IMR-90 (cell line): ENCODE measurements at regions not wholly inside any gene's neighbourhood (a gene's known extent, or its start where the extent isn't known, plus 50 kb on each side); places are given as distances from the start of the nearest gene placed in this dataset.

Experiments
- ATAC-seq: fragments of 200-7000 bp; cut with Tn5 transposase; 2 replicates; pipeline ENCODE4 v1.9.1; 2020; ENCODE audit warnings: low read depth, mild to moderate bottlenecking, moderate library complexity
- BruUV-seq: library from RNA; stranded (reverse); fragments of 400-500 nt; replicated peaks from 2 replicates; lab custom pipeline; 2021; lab: Mats Ljungman, UMichigan
- CTCF ChIA-PET: fragments of 300-600 bp; formaldehyde crosslinking; extraction: SDS; loops from one replicate; lab custom pipeline; 2021; ENCODE audit warnings: antibody characterized with exemption; lab: Yijun Ruan, JAX
- POLR2A ChIA-PET: fragments of 300-600 bp; sonication (Branson Sonifier 250); formaldehyde crosslinking; loops from one replicate; lab custom pipeline; 2022; ENCODE audit warnings: antibody characterized with exemption; ENCODE audit not compliant: unreplicated experiment; lab: Charles Lee
- DNase-seq: peaks from one replicate; pipeline ENCODE4 v3.0.0; 2013
- H2AFZ ChIP-seq: replicated peaks from 2 replicates; pipeline ENCODE3; 2013; ENCODE audit warnings: low read length, mild to moderate bottlenecking; ENCODE audit not compliant: poor library complexity
- H2AK5ac ChIP-seq: 2 replicates; pipeline ENCODE4 v1.6.1; 2013; ENCODE audit warnings: low read depth, low read length, inconsistent platforms
- H2AK9ac ChIP-seq: replicated peaks from 2 replicates; pipeline ENCODE3; 2013; ENCODE audit warnings: mild to moderate bottlenecking, low read depth, low read length, moderate library complexity; ENCODE audit not compliant: poor library complexity
- H2BK120ac ChIP-seq: 2 replicates; pipeline ENCODE4 v1.6.1; 2013; ENCODE audit warnings: low read depth, low read length, inconsistent platforms
- H2BK15ac ChIP-seq: 3 replicates; pipeline ENCODE4 v1.6.1; 2013; ENCODE audit warnings: low read depth, low read length, inconsistent platforms
- H2BK20ac ChIP-seq: 2 replicates; pipeline ENCODE4 v1.6.1; 2013; ENCODE audit warnings: low read depth, mild to moderate bottlenecking, inconsistent platforms, low read length, moderate library complexity
- H2BK5ac ChIP-seq: 2 replicates; pipeline ENCODE4 v1.6.1; 2013; ENCODE audit warnings: mild to moderate bottlenecking, low read depth, low read length, inconsistent platforms; ENCODE audit not compliant: poor library complexity, severe bottlenecking
- H3K14ac ChIP-seq: replicated peaks from 2 replicates; pipeline ENCODE4 v1.6.1; 2013; ENCODE audit warnings: low read depth, low read length, inconsistent platforms
- H3K18ac ChIP-seq: 2 replicates; pipeline ENCODE4 v1.6.1; 2013; ENCODE audit warnings: low read depth, low read length, control low read depth
- H3K23ac ChIP-seq: 2 replicates; pipeline ENCODE4 v1.6.1; 2013; ENCODE audit warnings: low read depth, low read length, inconsistent platforms
- H3K27ac ChIP-seq: 2 replicates; pipeline ENCODE4 v1.5.1; 2013; ENCODE audit warnings: mild to moderate bottlenecking, control low read depth, low read length; ENCODE audit not compliant: insufficient read depth
- H3K27me3 ChIP-seq: 2 replicates; pipeline ENCODE4 v1.6.1; 2013; ENCODE audit warnings: low read length; ENCODE audit not compliant: control insufficient read depth, insufficient read depth
- H3K36me3 ChIP-seq: 2 replicates; pipeline ENCODE4 v1.6.1; 2013; ENCODE audit warnings: low read length, mixed read lengths; ENCODE audit not compliant: control insufficient read depth, insufficient read depth
- H3K4ac ChIP-seq: 2 replicates; pipeline ENCODE4 v1.6.1; 2013; ENCODE audit warnings: low read depth, low read length, inconsistent platforms
- H3K4me1 ChIP-seq: 2 replicates; pipeline ENCODE4 v1.6.1; 2013; ENCODE audit warnings: low read length, mixed read lengths; ENCODE audit not compliant: control insufficient read depth, insufficient read depth
- H3K4me2 ChIP-seq: 2 replicates; pipeline ENCODE4 v1.6.1; 2013; ENCODE audit warnings: low read depth, mild to moderate bottlenecking, control low read depth, low read length, moderate library complexity
- H3K4me3 ChIP-seq: 2 replicates; pipeline ENCODE4 v1.5.1; 2013; ENCODE audit warnings: low read depth, mild to moderate bottlenecking, control low read depth, low read length, moderate library complexity; ENCODE audit not compliant: insufficient read depth
- H3K56ac ChIP-seq: 2 replicates; pipeline ENCODE4 v1.6.1; 2013; ENCODE audit warnings: low read length, inconsistent platforms; ENCODE audit not compliant: insufficient read depth; ENCODE audit errors: extremely low read depth
- H3K79me1 ChIP-seq, 2 experiments: 2 replicates each; pipeline ENCODE4 v1.6.1; 2013; ENCODE audit warnings: low read length in 2 of 2, inconsistent platforms in 1 of 2, low read depth in 1 of 2
- H3K9ac ChIP-seq: 2 replicates; pipeline ENCODE4 v1.6.1; 2013; ENCODE audit warnings: low read depth, low read length, control low read depth
- H3K9me1 ChIP-seq: 2 replicates; pipeline ENCODE4 v1.6.1; 2013; ENCODE audit warnings: low read length, inconsistent platforms; ENCODE audit not compliant: insufficient read depth
- H3K9me3 ChIP-seq: 2 replicates; pipeline ENCODE4 v1.6.1; 2013; ENCODE audit warnings: low read length; ENCODE audit not compliant: control insufficient read depth, insufficient read depth
- H4K20me1 ChIP-seq: 2 replicates; pipeline ENCODE4 v1.6.1; 2013; ENCODE audit warnings: low read length, inconsistent platforms; ENCODE audit not compliant: insufficient read depth
- H4K5ac ChIP-seq: 2 replicates; pipeline ENCODE4 v1.6.1; 2013; ENCODE audit warnings: mild to moderate bottlenecking, low read depth, low read length, control low read depth
- H4K8ac ChIP-seq, 2 experiments: 2 replicates each; pipeline ENCODE4 v1.6.1; 2013; ENCODE audit warnings: low read depth in 2 of 2, low read length in 2 of 2, control low read depth in 1 of 2, inconsistent platforms in 1 of 2
- H4K91ac ChIP-seq: 2 replicates; pipeline ENCODE4 v1.6.1; 2013; ENCODE audit warnings: low read depth, low read length, inconsistent platforms; ENCODE audit not compliant: insufficient read depth
- BHLHE40 ChIP-seq: fragments of 150-350 bp; IDR thresholded peaks from 2 replicates; pipeline ENCODE4 v1.6.1; 2016; ENCODE audit warnings: mild to moderate bottlenecking, low read depth, low read length
- CEBPB ChIP-seq: IDR thresholded peaks from 2 replicates; pipeline ENCODE4 v1.6.1; 2012; ENCODE audit warnings: low read depth, low read length, improper control_type of control experiment
- CHD1 ChIP-seq: IDR thresholded peaks from 2 replicates; pipeline ENCODE4 v1.6.1; 2012; ENCODE audit warnings: low read depth, low read length, improper control_type of control experiment
- CTCF ChIP-seq: conservative IDR thresholded peaks from 2 replicates; pipeline ENCODE4 v1.5.1; 2012; ENCODE audit warnings: mild to moderate bottlenecking, low read depth, low read length, improper control_type of control experiment
- ELK1 ChIP-seq: fragments of 150-350 bp; IDR thresholded peaks from 2 replicates; pipeline ENCODE4 v1.6.1; 2016; ENCODE audit warnings: low read depth, mild to moderate bottlenecking, low read length, moderate library complexity, borderline replicate concordance
- FOS ChIP-seq: fragments of 150-350 bp; IDR thresholded peaks from 2 replicates; pipeline ENCODE4 v1.6.1; 2016; ENCODE audit warnings: low read depth, low read length
- MAFK ChIP-seq: IDR thresholded peaks from 2 replicates; pipeline ENCODE4 v1.6.1; 2012; ENCODE audit warnings: low read depth, low read length, improper control_type of control experiment
- MAZ ChIP-seq: IDR thresholded peaks from 2 replicates; pipeline ENCODE4 v1.6.1; 2012; ENCODE audit warnings: low read depth, mild to moderate bottlenecking, low read length, improper control_type of control experiment, moderate library complexity, borderline replicate concordance
- MXI1 ChIP-seq: IDR thresholded peaks from 2 replicates; pipeline ENCODE4 v1.6.1; 2012; ENCODE audit warnings: low read depth, mild to moderate bottlenecking, low read length, moderate library complexity, borderline replicate concordance
- NFE2L2 ChIP-seq: fragments of 150-350 bp; IDR thresholded peaks from 2 replicates; pipeline ENCODE4 v1.6.1; 2016; ENCODE audit warnings: low read depth, mild to moderate bottlenecking, low read length
- POLR2A ChIP-seq: IDR thresholded peaks from 2 replicates; pipeline ENCODE4 v1.6.1; 2012; ENCODE audit warnings: mild to moderate bottlenecking, low read depth, low read length
- RAD21 ChIP-seq: IDR thresholded peaks from 2 replicates; pipeline ENCODE4 v1.6.1; 2012; ENCODE audit warnings: low read length, improper control_type of control experiment
- RCOR1 ChIP-seq: IDR thresholded peaks from 2 replicates; pipeline ENCODE4 v1.6.1; 2012; ENCODE audit warnings: mild to moderate bottlenecking, low read length, improper control_type of control experiment; ENCODE audit not compliant: insufficient replicate concordance
- RFX5 ChIP-seq: IDR thresholded peaks from 2 replicates; pipeline ENCODE4 v1.8.0; 2012; ENCODE audit warnings: low read depth, mild to moderate bottlenecking, low read length, moderate library complexity
- SMC3 ChIP-seq: fragments of 150-350 bp; IDR thresholded peaks from 2 replicates; pipeline ENCODE4 v1.6.1; 2016; ENCODE audit warnings: low read depth, mild to moderate bottlenecking, antibody characterized with exemption, low read length, moderate library complexity
- USF2 ChIP-seq: fragments of 150-350 bp; IDR thresholded peaks from 2 replicates; pipeline ENCODE4 v1.6.1; 2017; ENCODE audit warnings: mild to moderate bottlenecking, antibody characterized with exemption, low read length, low read depth
- WGBS, 2 experiments: methylation state at CpG; one replicate each; pipeline versions ENCODE4 v1.1.5 to v1.1.7; 2013; ENCODE audit warnings: missing lambda C conversion rate in 2 of 2; ENCODE audit not compliant: insufficient read length in 1 of 2; ENCODE audit errors: extremely low coverage in 2 of 2; 5-methylcytosine and 5-hydroxymethylcytosine counted together
- dilution Hi-C: fragments of 300-500 bp; cut with HindIII; formaldehyde crosslinking; loops from one replicate; pipeline ENCODE4 v1.14.3; 2018; ENCODE audit warnings: low sequenced_read_pairs; ENCODE audit not compliant: unreplicated experiment
- in situ Hi-C: fragments of 300-500 bp; cut with MboI; formaldehyde crosslinking; loops from 3 replicates; pipeline ENCODE4 v1.14.3; 2019; ENCODE audit warnings: low sequenced_read_pairs, inconsistent platforms, mixed read lengths
- intact Hi-C: fragments of 100-400 bp; cut with micrococcal nuclease; formaldehyde crosslinking; loops from 2 replicates; pipeline ENCODE4 v1.10.0; 2022

GRCh38 chr9:115378241-115378640 is 260.3 kb upstream of the TNC start:
- no TSS peak for BruUV-seq
- in situ Hi-C loops = no loop called here
- CTCF ChIA-PET = no interaction called here
- H3K9me3 ChIP-seq = peaks cover 10% of the 10 kb centered on the region
- no peak overlapping the region for H2AK9ac ChIP-seq
- H3K4me3 ChIP-seq = no peak overlapping the region
- H3K79me1 ChIP-seq = no peaks in the 10 kb centered on the region
- H4K5ac ChIP-seq = no peak overlapping the region
- POLR2A ChIA-PET = no interaction called here
- no peak overlapping the region for H4K91ac ChIP-seq
- no peak overlapping the region for H3K56ac ChIP-seq
- H3K27me3 ChIP-seq = no peaks in the 10 kb centered on the region
- no peak overlapping the region for H2AFZ ChIP-seq
- no peak for ATAC-seq
- no peak overlapping the region for H3K23ac ChIP-seq
- H3K4ac ChIP-seq = no peak overlapping the region
- H3K27ac ChIP-seq = no peak overlapping the region
- H4K8ac ChIP-seq = no peak overlapping the region
- H3K14ac ChIP-seq = no peak overlapping the region
- no peak for DNase-seq
- H2BK120ac ChIP-seq = no peak overlapping the region
- H3K9me1 ChIP-seq = no peaks in the 10 kb centered on the region
- no peak overlapping the region for H2AK5ac ChIP-seq
- H2BK15ac ChIP-seq = no peak overlapping the region
- H2BK5ac ChIP-seq = no peak overlapping the region
- H4K20me1 ChIP-seq = no peaks in the 10 kb centered on the region
- H3K9ac ChIP-seq = no peak overlapping the region
- no peak overlapping the region for H3K4me2 ChIP-seq
- H3K4me1 ChIP-seq = no peaks in the 10 kb centered on the region
- H2BK20ac ChIP-seq = no peak overlapping the region
- intact Hi-C loops = loop anchor here (10.0 kb wide), 1 partner anchor 173 kb away; no protein-coding TSS in a partner anchor
- no peak overlapping the region for H3K18ac ChIP-seq
- 83% methylated on average over 1 of the region's 3 CpGs; no CpG with 5 or more reads in 1 of the 2 experiments for WGBS, 2 experiments
- TF ChIP-seq USF2 (no peak), MXI1 (no peak), CEBPB (no peak), FOS (no peak), RFX5 (no peak), RCOR1 (no peak), ELK1 (no peak), CTCF (no peak), RAD21 (no peak), POLR2A (no peak), CHD1 (no peak), BHLHE40 (no peak), MAFK (no peak), SMC3 (no peak), NFE2L2 (no peak), MAZ (no peak)
- no peaks in the 10 kb centered on the region for H3K36me3 ChIP-seq
- dilution Hi-C loops = no loop called here
